Astrocyte (in vitro differentiated cells and primary cell): ENCODE measurements at regions not wholly inside any gene's neighbourhood (a gene's known extent, or its start where the extent isn't known, plus 50 kb on each side); places are given as distances from the start of the nearest gene placed in this dataset.

Experiments
- EZH2 ChIP-seq: IDR thresholded peaks from 2 replicates; pipeline ENCODE4 v1.6.1; 2012; ENCODE audit warnings: mild to moderate bottlenecking, low read length, inconsistent platforms; ENCODE audit not compliant: insufficient read depth
- TF ChIP-seq, protein P1 (sequence below): IDR thresholded peaks from 2 replicates; pipeline ENCODE4 v1.5.1; 2011; ENCODE audit warnings: low read depth, mild to moderate bottlenecking, inconsistent platforms, low read length, moderate library complexity; ENCODE audit not compliant: insufficient read depth

DNA sequence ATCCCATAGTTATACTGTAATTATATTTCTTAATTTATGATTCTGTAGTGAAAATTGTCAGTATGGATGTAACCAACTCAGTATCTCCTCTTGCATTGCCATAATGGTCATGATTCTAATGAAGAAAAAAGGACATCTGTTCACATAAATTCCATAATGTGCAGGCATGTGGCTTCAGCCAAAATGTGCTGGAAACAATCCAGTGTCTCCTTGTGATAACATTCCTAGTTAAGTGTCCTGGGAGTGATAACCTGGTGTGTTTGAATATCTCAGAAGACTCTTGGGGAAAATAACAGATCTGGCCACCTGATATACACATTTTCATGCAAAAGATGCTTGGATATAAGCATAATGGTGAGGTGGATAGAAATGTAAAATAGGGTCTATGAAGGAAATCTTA is 2309.8 kb downstream of the PCDH7 start:
- TF ChIP-seq, protein P1, sequence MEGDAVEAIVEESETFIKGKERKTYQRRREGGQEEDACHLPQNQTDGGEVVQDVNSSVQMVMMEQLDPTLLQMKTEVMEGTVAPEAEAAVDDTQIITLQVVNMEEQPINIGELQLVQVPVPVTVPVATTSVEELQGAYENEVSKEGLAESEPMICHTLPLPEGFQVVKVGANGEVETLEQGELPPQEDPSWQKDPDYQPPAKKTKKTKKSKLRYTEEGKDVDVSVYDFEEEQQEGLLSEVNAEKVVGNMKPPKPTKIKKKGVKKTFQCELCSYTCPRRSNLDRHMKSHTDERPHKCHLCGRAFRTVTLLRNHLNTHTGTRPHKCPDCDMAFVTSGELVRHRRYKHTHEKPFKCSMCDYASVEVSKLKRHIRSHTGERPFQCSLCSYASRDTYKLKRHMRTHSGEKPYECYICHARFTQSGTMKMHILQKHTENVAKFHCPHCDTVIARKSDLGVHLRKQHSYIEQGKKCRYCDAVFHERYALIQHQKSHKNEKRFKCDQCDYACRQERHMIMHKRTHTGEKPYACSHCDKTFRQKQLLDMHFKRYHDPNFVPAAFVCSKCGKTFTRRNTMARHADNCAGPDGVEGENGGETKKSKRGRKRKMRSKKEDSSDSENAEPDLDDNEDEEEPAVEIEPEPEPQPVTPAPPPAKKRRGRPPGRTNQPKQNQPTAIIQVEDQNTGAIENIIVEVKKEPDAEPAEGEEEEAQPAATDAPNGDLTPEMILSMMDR, result no peak
- no peak for TF ChIP-seq EZH2
